Neuronal stem cell (in vitro differentiated cells): ENCODE measurements at regions not wholly inside any gene's neighbourhood (a gene's known extent, or its start where the extent isn't known, plus 50 kb on each side); places are given as distances from the start of the nearest gene placed in this dataset.
A peak's percentile ranks its signal among the peaks of the same experiment; 100 is the strongest.

Experiments used
- DNase-seq: peaks from one replicate; pipeline ENCODE4 v3.0.0-alpha.2; 2013; ENCODE audit warnings: low spot score
- H2AFZ ChIP-seq: one replicate; pipeline ENCODE4 v1.6.1; 2013; ENCODE audit warnings: mild to moderate bottlenecking, low read length, inconsistent platforms
- H2AK5ac ChIP-seq: 2 replicates; pipeline ENCODE4 v1.6.1; 2013; ENCODE audit warnings: low read depth, mild to moderate bottlenecking, inconsistent platforms, low read length, moderate library complexity, mixed read lengths
- H2BK120ac ChIP-seq: 2 replicates; pipeline ENCODE4 v1.6.1; 2013; ENCODE audit warnings: low read depth, mild to moderate bottlenecking, inconsistent platforms, low read length, moderate library complexity, mixed read lengths
- H2BK12ac ChIP-seq: one replicate; pipeline ENCODE4 v1.6.1; 2013; ENCODE audit warnings: low read length, inconsistent platforms
- H2BK15ac ChIP-seq: 2 replicates; pipeline ENCODE4 v1.6.1; 2013; ENCODE audit warnings: mild to moderate bottlenecking, low read length, inconsistent platforms, mixed read lengths
- H2BK5ac ChIP-seq: one replicate; pipeline ENCODE4 v1.6.1; 2013; ENCODE audit warnings: inconsistent platforms, mild to moderate bottlenecking, low read length, moderate library complexity
- H3K14ac ChIP-seq: one replicate; pipeline ENCODE4 v1.6.1; 2013; ENCODE audit warnings: low read length, inconsistent platforms
- H3K18ac ChIP-seq: 2 replicates; pipeline ENCODE4 v1.6.1; 2013; ENCODE audit warnings: low read length, inconsistent platforms
- H3K23ac ChIP-seq: 2 replicates; pipeline ENCODE4 v1.6.1; 2013; ENCODE audit warnings: low read depth, mild to moderate bottlenecking, mixed read lengths, low read length, inconsistent platforms; ENCODE audit not compliant: poor library complexity
- H3K27ac ChIP-seq: replicated peaks from 3 replicates; pipeline ENCODE4 v1.5.1; 2013; ENCODE audit warnings: low read length, inconsistent platforms
- H3K27me3 ChIP-seq, 3 experiments: 2 replicates each; pipeline ENCODE4 v1.6.1; 2013; ENCODE audit warnings: low read length in 3 of 3, mild to moderate bottlenecking in 2 of 3, inconsistent platforms in 1 of 3, low read depth in 1 of 3, mixed read lengths in 1 of 3, moderate library complexity in 1 of 3; ENCODE audit not compliant: control insufficient read depth in 3 of 3, insufficient read depth in 3 of 3
- H3K36me3 ChIP-seq, 2 donors: replicated peaks in 1 of 2; 2 replicates each; pipeline ENCODE4 v1.6.1; 2013; ENCODE audit warnings: low read length in 2 of 2; ENCODE audit not compliant: control insufficient read depth in 2 of 2, insufficient read depth in 2 of 2
- H3K4ac ChIP-seq: 2 replicates; pipeline ENCODE4 v1.6.1; 2013; ENCODE audit warnings: inconsistent platforms, mild to moderate bottlenecking, low read length, moderate library complexity
- H3K4me1 ChIP-seq, 2 donors: 1 replicate in 1 of 2; 2 replicates in 1 of 2; pipeline ENCODE4 v1.6.1; 2013; ENCODE audit warnings: low read length in 2 of 2, low read depth in 1 of 2; ENCODE audit not compliant: control insufficient read depth in 2 of 2, insufficient read depth in 1 of 2
- H3K4me2 ChIP-seq: one replicate; pipeline ENCODE4 v1.6.1; 2013; ENCODE audit warnings: mild to moderate bottlenecking, low read length, inconsistent platforms; ENCODE audit not compliant: insufficient read depth, poor library complexity, severe bottlenecking
- H3K4me3 ChIP-seq, 2 donors: 2 replicates each; pipeline ENCODE4 v1.5.1; 2013; ENCODE audit warnings: low read length in 2 of 2, mild to moderate bottlenecking in 2 of 2, inconsistent platforms in 1 of 2, moderate library complexity in 1 of 2
- H3K79me1 ChIP-seq: one replicate; pipeline ENCODE4 v1.6.1; 2013; ENCODE audit warnings: low read depth, mild to moderate bottlenecking, inconsistent platforms, low read length, moderate library complexity
- H3K9ac ChIP-seq: one replicate; pipeline ENCODE4 v1.6.1; 2013; ENCODE audit warnings: mild to moderate bottlenecking, low read depth, low read length, inconsistent platforms; ENCODE audit not compliant: poor library complexity
- H3K9me3 ChIP-seq, 2 donors: replicated peaks in 1 of 2; 2 replicates each; pipeline versions ENCODE3 to v1.6.1; 2013; ENCODE audit warnings: low read length in 2 of 2, mild to moderate bottlenecking in 2 of 2, inconsistent platforms in 1 of 2, low read depth in 1 of 2, mixed read lengths in 1 of 2, moderate library complexity in 1 of 2; ENCODE audit not compliant: control insufficient read depth in 2 of 2, insufficient read depth in 1 of 2
- H4K8ac ChIP-seq: one replicate; pipeline ENCODE4 v1.6.1; 2013; ENCODE audit warnings: low read depth, mild to moderate bottlenecking, inconsistent platforms, low read length, moderate library complexity
- H4K91ac ChIP-seq: one replicate; pipeline ENCODE4 v1.6.1; 2013; ENCODE audit warnings: low read length, low read depth, mild to moderate bottlenecking, inconsistent platforms; ENCODE audit not compliant: poor library complexity
- WGBS, 2 donors: extraction: QIAGEN DNeasy Blood & Tissue Kit; methylation state at CpG; one replicate each; pipeline ENCODE4 v1.1.7; 2013; ENCODE audit warnings: missing lambda C conversion rate in 2 of 2, mixed read lengths in 1 of 2; ENCODE audit not compliant: insufficient read length in 2 of 2, insufficient replicate concordance in 1 of 2; ENCODE audit errors: extremely low coverage in 2 of 2; 5-methylcytosine and 5-hydroxymethylcytosine counted together

DNA sequence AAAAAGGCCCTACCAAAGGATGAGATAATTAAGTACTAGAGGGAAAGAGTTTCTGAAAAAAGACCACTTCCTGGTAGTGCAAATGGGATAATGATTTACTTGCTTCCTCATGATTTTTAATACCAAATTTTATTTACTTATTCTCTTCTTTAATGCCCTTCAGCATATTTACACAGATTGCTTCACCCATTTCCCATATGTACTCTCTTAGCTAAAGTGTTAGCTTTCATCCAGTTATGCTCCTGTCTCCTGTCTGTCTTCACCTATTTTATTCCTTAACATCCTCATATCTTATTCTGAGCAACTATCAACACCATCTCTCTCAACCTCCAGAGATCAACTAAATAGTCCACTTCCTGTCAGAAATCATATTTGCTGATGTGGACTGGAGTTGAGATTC is 183.2 kb upstream of the HS3ST1 start:
- H2BK120ac ChIP-seq, result no peak overlapping the region
- H2AFZ ChIP-seq, result no peak overlapping the region
- no peak overlapping the region for H3K4ac ChIP-seq
- H3K79me1 ChIP-seq, result no peaks in the 10 kb centered on the region
- H3K4me2 ChIP-seq, result no peak overlapping the region
- H3K18ac ChIP-seq, result no peak overlapping the region
- no peaks in the 10 kb centered on the region for H3K36me3 ChIP-seq
- H3K4me1 ChIP-seq, result no peaks in the 10 kb centered on the region
- no peak overlapping the region for H3K23ac ChIP-seq
- H2BK12ac ChIP-seq, result no peak overlapping the region
- no peak overlapping the region for H2AK5ac ChIP-seq
- DNase-seq, result no peak
- H3K9ac ChIP-seq, result no peak overlapping the region
- no peak overlapping the region for H2BK15ac ChIP-seq
- no peak overlapping the region for H3K27ac ChIP-seq
- no peak overlapping the region for H4K91ac ChIP-seq
- H2BK5ac ChIP-seq, result no peak overlapping the region
- H4K8ac ChIP-seq, result no peak overlapping the region
- H3K14ac ChIP-seq, result no peak overlapping the region
- H3K9me3 ChIP-seq, result no peaks in the 10 kb centered on the region
- H3K4me3 ChIP-seq, result no peak overlapping the region
- no peaks in the 10 kb centered on the region for H3K27me3 ChIP-seq

DNA sequence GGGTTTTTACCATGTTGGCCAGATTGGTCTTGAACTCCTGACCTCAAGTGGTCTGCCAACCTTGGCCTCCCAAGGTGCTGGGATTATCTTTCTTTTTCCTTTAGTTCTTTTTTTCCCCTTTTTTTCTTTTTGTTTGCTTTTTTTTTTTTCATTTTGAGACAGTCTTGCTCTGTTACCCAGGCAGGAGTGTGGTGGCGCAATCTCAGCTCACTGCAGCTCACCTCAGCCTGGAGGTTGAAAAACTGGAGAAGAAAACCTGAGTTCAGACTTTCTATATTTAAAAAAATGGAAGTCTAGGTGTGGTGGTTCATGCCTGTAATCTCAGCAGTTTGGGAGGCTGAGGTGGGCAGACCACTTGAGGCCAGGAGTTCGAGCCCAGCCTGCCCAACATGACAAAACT is 181.1 kb upstream of the HS3ST1 start:
- H3K4me1 ChIP-seq, result no peaks in the 10 kb centered on the region
- no peak overlapping the region for H3K14ac ChIP-seq
- H3K23ac ChIP-seq, result no peak overlapping the region
- no peak overlapping the region for H2BK120ac ChIP-seq
- H2AFZ ChIP-seq, result no peak overlapping the region
- H2BK5ac ChIP-seq, result no peak overlapping the region
- no peak overlapping the region for H2AK5ac ChIP-seq
- no peaks in the 10 kb centered on the region for H3K79me1 ChIP-seq
- H2BK15ac ChIP-seq, result no peak overlapping the region
- no peak overlapping the region for H4K8ac ChIP-seq
- no peak overlapping the region for H3K4me3 ChIP-seq
- no peak overlapping the region for H3K18ac ChIP-seq
- DNase-seq, result no peak
- no peak overlapping the region for H3K4me2 ChIP-seq
- no peak overlapping the region for H3K9ac ChIP-seq
- H3K27me3 ChIP-seq, result no peaks in the 10 kb centered on the region
- H3K27ac ChIP-seq, result no peak overlapping the region
- H3K9me3 ChIP-seq, result no peaks in the 10 kb centered on the region
- H3K4ac ChIP-seq, result no peak overlapping the region
- no CpG with 5 or more reads among the region's 2 CpGs for WGBS, 2 donors
- no peak overlapping the region for H4K91ac ChIP-seq
- no peak overlapping the region for H2BK12ac ChIP-seq
- no peaks in the 10 kb centered on the region for H3K36me3 ChIP-seq

DNA sequence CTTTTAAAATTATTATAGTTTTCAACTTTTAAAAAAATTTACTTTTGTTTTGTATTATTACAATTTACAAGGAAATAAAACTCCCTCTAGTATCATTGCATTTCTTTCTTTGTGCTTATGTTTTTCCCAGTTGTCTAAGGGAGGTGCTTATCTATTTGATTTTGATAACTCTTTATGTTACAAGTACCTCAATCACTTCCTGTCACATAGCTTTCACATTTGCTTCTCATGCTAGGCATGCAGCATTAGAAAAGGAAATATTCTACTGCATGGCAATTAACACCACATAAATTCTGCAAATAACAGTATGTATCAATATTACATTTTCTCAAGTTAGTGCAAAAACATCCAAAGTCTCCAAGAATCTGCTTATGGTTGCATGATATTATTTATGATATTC is 180.3 kb upstream of the HS3ST1 start:
- H2BK120ac ChIP-seq, result no peak overlapping the region
- no peak overlapping the region for H3K9ac ChIP-seq
- no peak overlapping the region for H2AFZ ChIP-seq
- H3K23ac ChIP-seq, result no peak overlapping the region
- no peaks in the 10 kb centered on the region for H3K9me3 ChIP-seq
- H3K27me3 ChIP-seq, result no peaks in the 10 kb centered on the region
- DNase-seq, result no peak
- no peak overlapping the region for H4K8ac ChIP-seq
- H3K4me2 ChIP-seq, result no peak overlapping the region
- no peak overlapping the region for H2BK15ac ChIP-seq
- H3K79me1 ChIP-seq, result no peaks in the 10 kb centered on the region
- H2BK12ac ChIP-seq, result no peak overlapping the region
- no peak overlapping the region for H3K4ac ChIP-seq
- H3K18ac ChIP-seq, result no peak overlapping the region
- no peak overlapping the region for H4K91ac ChIP-seq
- H2BK5ac ChIP-seq, result no peak overlapping the region
- H3K36me3 ChIP-seq, result no peaks in the 10 kb centered on the region
- no peak overlapping the region for H3K14ac ChIP-seq
- H3K4me1 ChIP-seq, result no peaks in the 10 kb centered on the region
- no peak overlapping the region for H3K27ac ChIP-seq
- H3K4me3 ChIP-seq, result no peak overlapping the region
- H2AK5ac ChIP-seq, result no peak overlapping the region

DNA sequence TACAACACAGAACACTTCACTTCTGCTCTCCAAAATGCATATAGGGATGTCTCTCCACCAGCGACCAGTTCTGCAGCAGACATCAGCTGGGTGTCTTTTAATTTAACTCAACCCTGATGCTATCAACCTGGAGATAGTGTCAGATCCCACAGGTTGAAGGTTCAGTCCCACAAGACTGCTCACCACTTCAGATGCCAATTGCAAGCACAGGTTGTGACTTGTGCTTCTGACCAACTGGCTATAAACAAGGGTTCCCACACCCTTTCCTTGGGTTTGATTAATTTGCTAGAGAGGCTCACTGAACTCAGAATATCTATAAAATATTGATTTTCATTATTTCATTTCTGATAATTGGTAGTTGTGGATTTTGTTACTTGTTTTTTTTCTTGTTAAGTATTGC is 177.4 kb upstream of the HS3ST1 start:
- Histone ChIP-seq H2AK5ac (no peak overlapping the region), H3K27ac (no peak overlapping the region), H2BK15ac (no peak overlapping the region), H3K4me1 (no peaks in the 10 kb centered on the region), H2AFZ (peak overlapping the region; percentile 18), H3K14ac (no peak overlapping the region), H3K4me2 (no peak overlapping the region), H2BK5ac (no peak overlapping the region), H2BK12ac (no peak overlapping the region), H3K9me3 (no peaks in the 10 kb centered on the region), H3K9ac (no peak overlapping the region), H3K23ac (no peak overlapping the region), H4K8ac (no peak overlapping the region), H4K91ac (no peak overlapping the region), H3K36me3 (no peaks in the 10 kb centered on the region), H3K18ac (no peak overlapping the region), H3K27me3 (no peaks in the 10 kb centered on the region), H3K4me3 (no peak overlapping the region), H3K79me1 (no peaks in the 10 kb centered on the region), H3K4ac (no peak overlapping the region), H2BK120ac (no peak overlapping the region)
- no peak for DNase-seq
- WGBS, 2 donors, result no CpG with 5 or more reads among the region's 1 CpG
